Smooth muscle cell (in vitro differentiated cells): ENCODE measurements at regions not wholly inside any gene's neighbourhood (a gene's known extent, or its start where the extent isn't known, plus 50 kb on each side); places are given as distances from the start of the nearest gene placed in this dataset.

Source experiments
- DNase-seq: peaks from one replicate; lab custom pipeline; 2025; ENCODE audit not compliant: unreplicated experiment; lab: John Stamatoyannopoulos, UW
- H2AFZ ChIP-seq: fragments of 200-600 bp; sonication (generic); 2 replicates; pipeline ENCODE4 v1.6.0; 2016; ENCODE audit warnings: antibody characterized with exemption, low read depth, mild to moderate bottlenecking
- H3F3A ChIP-seq: fragments of 200-600 bp; sonication (generic); 2 replicates; pipeline ENCODE4 v1.6.0; 2017; ENCODE audit warnings: antibody characterized with exemption, low read depth
- H3K27ac ChIP-seq: fragments of 200-600 bp; sonication (generic); 2 replicates; pipeline ENCODE4 v1.5.1; 2016; ENCODE audit warnings: low read depth, mild to moderate bottlenecking
- H3K27me3 ChIP-seq: fragments of 200-600 bp; sonication (generic); 2 replicates; pipeline ENCODE4 v1.6.1; 2016; ENCODE audit warnings: low read depth, mild to moderate bottlenecking
- H3K36me3 ChIP-seq: fragments of 200-600 bp; sonication (generic); 2 replicates; pipeline ENCODE4 v1.5.1; 2016; ENCODE audit warnings: low read depth
- H3K4me1 ChIP-seq: fragments of 200-600 bp; sonication (generic); 2 replicates; pipeline ENCODE4 v1.5.1; 2016; ENCODE audit warnings: low read depth
- H3K4me2 ChIP-seq: fragments of 200-600 bp; sonication (generic); 2 replicates; pipeline ENCODE4 v1.6.0; 2016; ENCODE audit warnings: mild to moderate bottlenecking
- H3K4me3 ChIP-seq: fragments of 200-600 bp; sonication (generic); 2 replicates; pipeline ENCODE4 v1.5.1; 2016; ENCODE audit warnings: mild to moderate bottlenecking
- H3K79me2 ChIP-seq: fragments of 200-600 bp; sonication (generic); 2 replicates; pipeline ENCODE4 v1.6.0; 2016; ENCODE audit warnings: low read depth, mild to moderate bottlenecking
- H3K9ac ChIP-seq: fragments of 200-600 bp; sonication (generic); 2 replicates; pipeline ENCODE4 v1.6.0; 2016; ENCODE audit warnings: low read depth
- H3K9me3 ChIP-seq: fragments of 200-600 bp; sonication (generic); replicated peaks from 2 replicates; pipeline ENCODE4 v1.5.1; 2016; ENCODE audit warnings: low read depth
- H4K20me1 ChIP-seq: fragments of 200-600 bp; sonication (generic); 2 replicates; pipeline ENCODE4 v1.6.0; 2016; ENCODE audit warnings: low read depth
- WGBS: methylation state at CpG from one replicate; pipeline ENCODE4 v1.1.7; 2016; ENCODE audit warnings: low lambda C conversion rate; 5-methylcytosine and 5-hydroxymethylcytosine counted together
- TF ChIP-seq, protein P1 (sequence below): fragments of 200-600 bp; sonication (generic); IDR thresholded peaks from 2 replicates; pipeline ENCODE4 v1.5.1; 2017; ENCODE audit warnings: borderline replicate concordance, mild to moderate bottlenecking, antibody characterized with exemption; ENCODE audit not compliant: insufficient read depth, poor library complexity, severe bottlenecking

DNA sequence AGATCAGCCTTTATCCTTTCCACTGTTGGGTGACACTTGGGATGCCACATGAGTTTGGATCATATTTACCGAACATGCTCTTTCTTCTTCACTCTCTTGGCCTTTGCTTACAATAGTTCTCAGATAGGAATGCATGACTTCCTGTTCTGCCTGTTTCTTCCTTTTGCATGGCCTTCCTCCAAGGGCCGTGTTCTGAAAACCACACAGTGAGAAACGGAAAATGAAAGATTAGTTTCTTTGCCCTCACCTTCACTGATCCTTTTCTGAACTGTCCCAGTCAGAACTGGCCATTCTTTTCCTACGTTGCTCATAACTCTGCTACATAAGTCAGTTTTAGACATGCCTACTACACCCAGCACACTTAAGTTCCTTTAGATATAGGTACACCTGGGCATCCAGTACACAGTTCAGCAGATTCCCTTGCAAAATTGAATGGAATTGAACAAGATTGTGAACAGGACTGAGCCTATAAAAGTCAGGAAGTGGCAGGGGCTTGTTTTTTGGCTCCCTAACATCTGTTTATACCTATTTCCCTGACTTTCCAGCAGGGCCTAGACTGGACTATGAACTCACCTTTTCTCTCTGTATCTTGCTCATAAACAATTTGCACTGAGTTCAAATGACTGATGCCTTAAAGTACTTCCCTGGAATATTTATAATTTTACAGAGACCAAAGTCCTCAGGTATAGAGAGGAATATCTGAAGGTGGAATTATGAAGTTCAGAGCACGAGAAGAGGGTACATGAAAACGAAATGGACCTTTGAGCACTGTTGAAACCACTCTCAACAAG, 186.4 kb upstream of the ST6GAL2 start:
- WGBS: 71% methylated on average over 6 of the region's 6 CpGs
- no peak for DNase-seq
- Histone ChIP-seq H3K36me3 (no peaks in the 10 kb centered on the region), H3K9ac (no peak overlapping the region), H3K79me2 (no peaks in the 10 kb centered on the region), H4K20me1 (no peaks in the 10 kb centered on the region), H3K4me1 (peaks cover 7% of the 10 kb centered on the region), H3K9me3 (no peaks in the 10 kb centered on the region), H3K27me3 (no peaks in the 10 kb centered on the region), H3K4me3 (no peak overlapping the region), H3K4me2 (no peak overlapping the region), H3K27ac (no peak overlapping the region), H2AFZ (peak overlapping the region; percentile 75), H3F3A (no peaks in the 10 kb centered on the region)
- TF ChIP-seq, protein P1, sequence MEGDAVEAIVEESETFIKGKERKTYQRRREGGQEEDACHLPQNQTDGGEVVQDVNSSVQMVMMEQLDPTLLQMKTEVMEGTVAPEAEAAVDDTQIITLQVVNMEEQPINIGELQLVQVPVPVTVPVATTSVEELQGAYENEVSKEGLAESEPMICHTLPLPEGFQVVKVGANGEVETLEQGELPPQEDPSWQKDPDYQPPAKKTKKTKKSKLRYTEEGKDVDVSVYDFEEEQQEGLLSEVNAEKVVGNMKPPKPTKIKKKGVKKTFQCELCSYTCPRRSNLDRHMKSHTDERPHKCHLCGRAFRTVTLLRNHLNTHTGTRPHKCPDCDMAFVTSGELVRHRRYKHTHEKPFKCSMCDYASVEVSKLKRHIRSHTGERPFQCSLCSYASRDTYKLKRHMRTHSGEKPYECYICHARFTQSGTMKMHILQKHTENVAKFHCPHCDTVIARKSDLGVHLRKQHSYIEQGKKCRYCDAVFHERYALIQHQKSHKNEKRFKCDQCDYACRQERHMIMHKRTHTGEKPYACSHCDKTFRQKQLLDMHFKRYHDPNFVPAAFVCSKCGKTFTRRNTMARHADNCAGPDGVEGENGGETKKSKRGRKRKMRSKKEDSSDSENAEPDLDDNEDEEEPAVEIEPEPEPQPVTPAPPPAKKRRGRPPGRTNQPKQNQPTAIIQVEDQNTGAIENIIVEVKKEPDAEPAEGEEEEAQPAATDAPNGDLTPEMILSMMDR: no peak

DNA sequence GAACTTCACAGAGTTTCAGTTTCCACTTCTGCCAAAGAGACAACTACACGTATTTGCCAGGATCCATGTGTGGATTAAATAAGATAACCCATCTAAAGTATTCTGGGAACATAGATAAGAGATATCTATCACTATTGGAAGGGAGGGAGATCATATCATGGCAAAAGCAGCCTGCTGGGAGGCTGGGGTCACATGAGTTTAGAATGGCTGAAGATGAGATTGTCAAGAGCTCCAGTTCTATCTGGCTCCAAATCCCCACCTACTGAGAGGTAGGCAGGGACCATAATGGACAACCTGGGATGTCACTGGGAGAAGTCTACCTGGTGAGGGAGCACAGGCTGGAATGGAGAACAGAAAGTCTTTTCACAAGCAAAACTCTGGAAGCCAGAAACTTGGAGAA, 192.6 kb upstream of the ST6GAL2 start:
- Histone ChIP-seq H2AFZ (no peak overlapping the region), H3F3A (no peaks in the 10 kb centered on the region), H3K4me1 (no peaks in the 10 kb centered on the region), H3K27ac (no peak overlapping the region), H3K4me2 (no peak overlapping the region), H3K79me2 (no peaks in the 10 kb centered on the region), H3K27me3 (no peaks in the 10 kb centered on the region), H3K36me3 (no peaks in the 10 kb centered on the region), H3K4me3 (no peak overlapping the region), H4K20me1 (no peaks in the 10 kb centered on the region), H3K9me3 (no peaks in the 10 kb centered on the region), H3K9ac (no peak overlapping the region)
- no peak for DNase-seq
- TF ChIP-seq, protein P1: no peak
- 89% methylated on average over 1 of the region's 1 CpG for WGBS

DNA sequence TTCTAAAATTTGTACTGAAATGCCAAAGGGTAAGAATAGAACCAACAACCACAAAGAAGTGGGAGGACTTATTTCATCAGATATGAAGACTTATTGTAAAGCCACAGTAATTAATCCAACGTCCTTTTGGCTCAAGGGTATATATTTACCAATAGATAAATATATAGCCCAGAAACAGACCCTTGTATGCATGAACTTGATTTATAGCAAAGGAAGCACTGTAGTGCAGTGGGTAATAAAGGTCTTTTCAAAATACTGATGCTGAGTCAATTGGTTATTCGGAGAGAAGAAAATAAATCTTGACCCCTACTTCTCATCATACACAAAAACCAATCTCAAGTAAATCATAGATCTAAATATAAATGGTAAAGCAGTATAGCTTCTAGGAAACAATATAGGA, 200.5 kb upstream of the ST6GAL2 start:
- 81% methylated on average over 2 of the region's 2 CpGs for WGBS
- TF ChIP-seq, protein P1: no peak

GRCh38 chr2:107088156-107088555, 202.2 kb upstream of the ST6GAL2 start:
- H3K4me3 ChIP-seq: no peak overlapping the region
- no peak overlapping the region for H3K27ac ChIP-seq
- no peak overlapping the region for H3K4me2 ChIP-seq
- no peaks in the 10 kb centered on the region for H3K4me1 ChIP-seq
- no peaks in the 10 kb centered on the region for H3K9me3 ChIP-seq
- H3K27me3 ChIP-seq: no peaks in the 10 kb centered on the region
- TF ChIP-seq, protein P1: no peak
- no peak for DNase-seq
- H3F3A ChIP-seq: no peaks in the 10 kb centered on the region
- no peaks in the 10 kb centered on the region for H3K36me3 ChIP-seq
- H3K9ac ChIP-seq: no peak overlapping the region
- H4K20me1 ChIP-seq: no peaks in the 10 kb centered on the region
- WGBS: 65% methylated on average over 2 of the region's 2 CpGs
- peak overlapping the region; percentile 32 for H2AFZ ChIP-seq
- H3K79me2 ChIP-seq: no peaks in the 10 kb centered on the region

More for the DNA sequence above, 200.5 kb upstream of the ST6GAL2 start:
- Histone ChIP-seq H4K20me1 (no peaks in the 10 kb centered on the region), H3F3A (no peaks in the 10 kb centered on the region), H3K4me3 (no peak overlapping the region), H3K27me3 (no peaks in the 10 kb centered on the region), H3K9me3 (no peaks in the 10 kb centered on the region), H3K27ac (no peak overlapping the region), H2AFZ (no peak overlapping the region), H3K4me1 (no peaks in the 10 kb centered on the region), H3K9ac (no peak overlapping the region), H3K4me2 (no peak overlapping the region), H3K36me3 (no peaks in the 10 kb centered on the region), H3K79me2 (no peaks in the 10 kb centered on the region)
- DNase-seq: no peak
